ENCODE measurements at regions not wholly inside any gene's neighbourhood (a gene's known extent, or its start where the extent isn't known, plus 50 kb on each side); places are given as distances from the start of the nearest gene placed in this dataset.
A peak's percentile ranks its signal among the peaks of the same experiment; 100 is the strongest.

- peak overlapping the region; percentile 54; the same call in 1 of the 2 replicates for H3K4me2 ChIP-seq
- TF ChIP-seq FOXM1 (IDR thresholded peaks at IDR 0.05; ENCODE audit: low read depth) (no peak), GATA2 (CRISPR knock-in tag; IDR thresholded peaks at IDR 0.05) (no peak), RCOR1 (IDR thresholded peaks at IDR 0.05; ENCODE audit: low read length) (no peak), FOXJ3 (CRISPR knock-in tag; IDR thresholded peaks at IDR 0.05) (no peak), MXI1 (IDR thresholded peaks at IDR 0.05; ENCODE audit: low read depth, low read length) (no peak), SMC3 (IDR thresholded peaks at IDR 0.05; ENCODE audit: low read depth, low read length) (no peak), REST (IDR thresholded peaks at IDR 0.05; ENCODE audit: low read depth, low read length) (no peak), ZBTB33 (IDR thresholded peaks at IDR 0.05; ENCODE audit: borderline replicate concordance, low read depth) (no peak), JUND (IDR thresholded peaks at IDR 0.05) (peak; percentile 61; the same call in 1 of the 2 replicates), GABPA (IDR thresholded peaks at IDR 0.05; ENCODE audit: low read depth) (no peak), TEAD4 (IDR thresholded peaks at IDR 0.05; ENCODE audit: borderline replicate concordance, insufficient read depth) (0 out of 2 replicates have a peak, but pooled peaks have one; percentile 22), YY1 (IDR thresholded peaks at IDR 0.05; ENCODE audit: low read depth) (no peak), MEF2A (IDR thresholded peaks at IDR 0.05; ENCODE audit: borderline replicate concordance, low read depth) (no peak), CTCF (IDR thresholded peaks at IDR 0.05) (no peak), EZH2phosphoT487 (IDR thresholded peaks at IDR 0.05; ENCODE audit: borderline replicate concordance, low read depth) (no peak), USF1 (IDR thresholded peaks at IDR 0.05; ENCODE audit: borderline replicate concordance, low read depth) (no peak), SIN3A (IDR thresholded peaks at IDR 0.05; ENCODE audit: borderline replicate concordance, low read depth, low read length) (0 out of 2 replicates have a peak, but pooled peaks have one; percentile 25), RAD21 (IDR thresholded peaks at IDR 0.05; ENCODE audit: low read length) (no peak), EP300 (IDR thresholded peaks at IDR 0.05; ENCODE audit: borderline replicate concordance in 1 of 2, low read depth in 1 of 2, low read length in 1 of 2) (no peak), NFIC (IDR thresholded peaks at IDR 0.05; ENCODE audit: borderline replicate concordance) (peak; percentile 25; the same call in 1 of the 2 replicates), NRF1 (IDR thresholded peaks at IDR 0.05; ENCODE audit: low read depth, low read length) (no peak), FOSL2 (IDR thresholded peaks at IDR 0.05; ENCODE audit: borderline replicate concordance, low read depth) (peak; percentile 51), RFX5 (IDR thresholded peaks at IDR 0.05; ENCODE audit: low read length) (no peak), TAF1 (IDR thresholded peaks at IDR 0.05; ENCODE audit: borderline replicate concordance, low read depth, low read length) (no peak), USF2 (IDR thresholded peaks at IDR 0.05; ENCODE audit: borderline replicate concordance, low read depth, low read length) (no peak), MAX (IDR thresholded peaks at IDR 0.05; ENCODE audit: low read depth) (no peak)
These were observed 186.9 kb downstream of the FAM43A start for GRCh38 chr3:194872669-194872977.

More at GRCh38 chr3:194872669-194872977, 186.9 kb downstream of the FAM43A start:
- peak overlapping the region; percentile 39; the same call in 1 of the 2 replicates for H3K9ac ChIP-seq
- H3K9me3 ChIP-seq: no peaks in the 10 kb centered on the region
- POLR2A ChIA-PET: interaction anchor here (1.1 kb wide), 1 partner anchor 181 kb away, joined by 3 read pairs; no protein-coding TSS in a partner anchor
- no peaks in the 10 kb centered on the region for H3K9me2 ChIP-seq
- peaks cover 30% of the 10 kb centered on the region for H3F3A ChIP-seq (replicated peaks; ENCODE audit: insufficient read depth)
- H3K4me1 ChIP-seq (ENCODE audit: control insufficient read depth in 1 of 2, insufficient read depth in 2 of 2, low read depth in 1 of 2, low read length in 1 of 2): peaks cover 27 to 32% of the 10 kb centered on the region in 2 experiments
- no peak for DNase-seq
- H3K36me3 ChIP-seq (replicated peaks in 1 of 2; ENCODE audit: control insufficient read depth in 1 of 2, insufficient read depth in 2 of 2, low read length in 1 of 2): no peaks in the 10 kb centered on the region
- peak overlapping the region; percentile 61; the same call in 1 of the 2 replicates for H2AFZ ChIP-seq (ENCODE audit: low read depth)
- H3K27ac ChIP-seq (ENCODE audit: low read depth in 2 of 2, low read length in 1 of 2): peak overlapping the region; percentile 74 to 77; a peak in 3 of 4 replicates
- no peaks in the 10 kb centered on the region for H3K27me3 ChIP-seq (ENCODE audit: insufficient read depth)
- H3K4me3 ChIP-seq (ENCODE audit: low read depth in 2 of 2, low read length in 1 of 2): no peak overlapping the region
- WGBS (ENCODE audit: low lambda C conversion rate): 0% methylated on average over 2 of the region's 2 CpGs
- no peaks in the 10 kb centered on the region for H4K20me1 ChIP-seq (ENCODE audit: insufficient read depth)
- H3K79me2 ChIP-seq (ENCODE audit: insufficient read depth): no peaks in the 10 kb centered on the region
- CTCF ChIA-PET: interaction anchor here (0.6 to 1.8 kb wide), 5 partner anchors 17 to 190 kb away, joined by 3 to 7 read pairs (median 5); no protein-coding TSS in a partner anchor
